ENCODE measurements at regions not wholly inside any gene's neighbourhood (a gene's known extent, or its start where the extent isn't known, plus 50 kb on each side); places are given as distances from the start of the nearest gene placed in this dataset.

DNA sequence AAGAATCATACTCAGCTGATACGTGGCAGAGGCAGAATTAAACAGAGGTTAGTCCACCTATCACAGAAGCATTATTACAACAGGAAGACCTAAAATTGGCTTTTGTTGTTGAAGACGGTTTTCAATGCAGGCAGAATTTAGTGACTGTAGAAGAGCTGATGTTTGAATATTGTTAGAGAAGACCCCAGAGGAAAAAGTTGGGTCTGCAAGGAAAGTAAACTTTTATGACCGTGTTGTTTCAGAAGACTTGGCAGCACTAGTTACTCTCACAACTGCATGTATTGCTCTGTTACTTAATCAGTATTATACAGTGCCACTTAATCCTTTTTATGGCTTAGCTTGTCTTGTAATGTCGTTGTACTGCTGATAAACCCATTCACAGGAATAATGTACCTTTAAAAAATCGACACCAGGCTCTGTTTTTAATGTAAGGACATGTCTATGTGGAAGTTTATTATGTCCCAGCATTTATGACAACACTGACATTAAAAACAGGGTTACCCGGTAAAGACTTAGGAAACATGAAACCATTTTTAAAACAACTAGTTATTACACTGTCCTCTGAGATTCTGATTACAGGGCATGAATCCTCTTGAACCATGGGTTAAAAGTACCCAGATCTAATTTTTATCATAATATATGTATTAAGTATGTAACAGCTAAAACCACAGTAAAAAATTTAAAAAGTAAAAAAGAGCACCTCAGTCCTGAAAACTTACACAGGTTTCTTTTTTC lies 235.4 kb downstream of the TTLL7 start:
- no peak overlapping the region for H3K27ac ChIP-seq
- TF ChIP-seq ZFX (IDR thresholded peaks at IDR 0.05) = no peak
- TF ChIP-seq, protein P1, sequence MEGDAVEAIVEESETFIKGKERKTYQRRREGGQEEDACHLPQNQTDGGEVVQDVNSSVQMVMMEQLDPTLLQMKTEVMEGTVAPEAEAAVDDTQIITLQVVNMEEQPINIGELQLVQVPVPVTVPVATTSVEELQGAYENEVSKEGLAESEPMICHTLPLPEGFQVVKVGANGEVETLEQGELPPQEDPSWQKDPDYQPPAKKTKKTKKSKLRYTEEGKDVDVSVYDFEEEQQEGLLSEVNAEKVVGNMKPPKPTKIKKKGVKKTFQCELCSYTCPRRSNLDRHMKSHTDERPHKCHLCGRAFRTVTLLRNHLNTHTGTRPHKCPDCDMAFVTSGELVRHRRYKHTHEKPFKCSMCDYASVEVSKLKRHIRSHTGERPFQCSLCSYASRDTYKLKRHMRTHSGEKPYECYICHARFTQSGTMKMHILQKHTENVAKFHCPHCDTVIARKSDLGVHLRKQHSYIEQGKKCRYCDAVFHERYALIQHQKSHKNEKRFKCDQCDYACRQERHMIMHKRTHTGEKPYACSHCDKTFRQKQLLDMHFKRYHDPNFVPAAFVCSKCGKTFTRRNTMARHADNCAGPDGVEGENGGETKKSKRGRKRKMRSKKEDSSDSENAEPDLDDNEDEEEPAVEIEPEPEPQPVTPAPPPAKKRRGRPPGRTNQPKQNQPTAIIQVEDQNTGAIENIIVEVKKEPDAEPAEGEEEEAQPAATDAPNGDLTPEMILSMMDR (conservative IDR thresholded peaks at IDR 0.05) = no peak

GRCh38 chr1:83762416-83762815 lies 236.5 kb downstream of the TTLL7 start:
- no peak overlapping the region for H3K27ac ChIP-seq
- no peak for TF ChIP-seq ZFX (IDR thresholded peaks at IDR 0.05)
- TF ChIP-seq, protein P1 (conservative IDR thresholded peaks at IDR 0.05) = no peak

DNA sequence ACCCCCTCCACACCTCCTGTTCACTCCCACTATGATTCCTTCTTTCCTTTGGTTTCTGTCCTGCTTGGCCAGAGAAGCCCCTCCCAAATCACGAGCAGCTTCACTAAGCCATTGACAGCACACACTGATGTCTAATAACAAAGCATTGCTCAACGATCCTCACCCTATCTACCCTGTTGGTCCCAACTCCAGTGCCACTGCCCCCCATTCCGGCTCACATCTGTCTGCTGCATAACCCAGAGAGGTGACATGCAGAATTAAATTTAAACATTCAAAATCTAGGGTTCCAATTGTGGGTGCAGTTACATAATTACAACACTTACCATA lies 236.9 kb downstream of the TTLL7 start:
- no peak overlapping the region for H3K27ac ChIP-seq
- no peak for TF ChIP-seq ZFX (IDR thresholded peaks at IDR 0.05)
- TF ChIP-seq, protein P1 (conservative IDR thresholded peaks at IDR 0.05) = no peak

GRCh38 chr1:83761167-83762038 lies 237.5 kb downstream of the TTLL7 start:
- H3K27ac ChIP-seq = no peak overlapping the region
- TF ChIP-seq, protein P1 (conservative IDR thresholded peaks at IDR 0.05) = no peak
- no peak for TF ChIP-seq ZFX (IDR thresholded peaks at IDR 0.05)

- no peak overlapping the region for H3K27ac ChIP-seq
- TF ChIP-seq, protein P1 (conservative IDR thresholded peaks at IDR 0.05) = no peak
- no peak for TF ChIP-seq ZFX (IDR thresholded peaks at IDR 0.05)
These were observed 238.5 kb downstream of the TTLL7 start for GRCh38 chr1:83760226-83761021.

GRCh38 chr1:83756984-83757717 lies 241.8 kb downstream of the TTLL7 start:
- H3K27ac ChIP-seq = no peak overlapping the region
- TF ChIP-seq, protein P1 (conservative IDR thresholded peaks at IDR 0.05) = no peak
- no peak for TF ChIP-seq ZFX (IDR thresholded peaks at IDR 0.05)

Measured in C4-2B (cell line).